GM18508 (cell line): ENCODE measurements at regions not wholly inside any gene's neighbourhood (a gene's known extent, or its start where the extent isn't known, plus 50 kb on each side); places are given as distances from the start of the nearest gene placed in this dataset.

Source experiments
- ATAC-seq: cut with Tn5 transposase; IDR thresholded peaks from one replicate; pipeline ENCODE4 v1.9.1; 2021; ENCODE audit warnings: moderate number of reproducible peaks; ENCODE audit not compliant: insufficient read depth, unreplicated experiment

GRCh38 chr2:150417278-150417677, 70.2 kb downstream of the RND3 start:
- no peak for ATAC-seq

DNA sequence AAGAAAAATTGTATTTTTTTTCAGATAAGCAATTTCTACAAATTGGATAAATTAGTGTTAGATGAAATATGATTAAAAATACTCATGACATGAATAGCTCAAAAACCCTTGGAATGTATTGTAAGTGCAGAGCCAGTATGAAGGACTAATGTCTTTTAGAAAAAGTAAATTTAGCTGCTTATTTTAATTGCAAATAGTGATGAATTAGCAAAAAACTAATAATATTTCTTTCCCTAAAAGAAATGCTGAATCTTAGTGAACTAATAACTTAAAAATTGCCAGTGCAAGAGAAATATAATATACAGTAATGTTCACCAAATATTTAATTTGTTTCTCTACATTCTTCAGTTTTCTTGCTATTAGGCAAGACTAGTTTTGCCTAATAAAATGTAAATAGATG, 72.4 kb downstream of the RND3 start:
- ATAC-seq, result no peak

GRCh38 chr2:150413910-150414309, 73.6 kb downstream of the RND3 start:
- ATAC-seq, result no peak

- no peak for ATAC-seq
Observed at GRCh38 chr2:150413366-150413765, 74.1 kb downstream of the RND3 start.

- ATAC-seq, result no peak
Observed at GRCh38 chr2:150410809-150411208, 76.7 kb downstream of the RND3 start.

- ATAC-seq, result no peak
Observed at GRCh38 chr2:150409196-150409595, 78.3 kb downstream of the RND3 start.

DNA sequence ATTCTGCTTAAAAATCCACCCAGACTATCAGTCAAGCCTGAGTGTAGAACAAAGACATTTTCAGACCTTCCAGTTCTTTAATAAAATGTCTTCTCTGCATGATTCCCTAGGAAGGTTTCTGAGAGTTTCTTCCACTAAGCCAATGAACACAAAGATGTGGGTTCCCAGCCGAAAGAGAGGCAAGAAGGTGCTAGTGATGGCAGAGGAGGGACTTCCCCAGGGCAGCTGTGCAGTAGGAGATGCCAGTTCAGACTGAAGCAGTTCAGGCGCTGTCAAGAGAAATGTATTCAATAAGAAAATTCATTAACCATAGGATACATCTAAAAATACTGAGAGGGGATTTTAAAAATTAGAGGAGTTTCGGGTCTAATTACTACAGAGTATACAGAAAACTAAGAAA, 83.3 kb downstream of the RND3 start:
- no peak for ATAC-seq

DNA sequence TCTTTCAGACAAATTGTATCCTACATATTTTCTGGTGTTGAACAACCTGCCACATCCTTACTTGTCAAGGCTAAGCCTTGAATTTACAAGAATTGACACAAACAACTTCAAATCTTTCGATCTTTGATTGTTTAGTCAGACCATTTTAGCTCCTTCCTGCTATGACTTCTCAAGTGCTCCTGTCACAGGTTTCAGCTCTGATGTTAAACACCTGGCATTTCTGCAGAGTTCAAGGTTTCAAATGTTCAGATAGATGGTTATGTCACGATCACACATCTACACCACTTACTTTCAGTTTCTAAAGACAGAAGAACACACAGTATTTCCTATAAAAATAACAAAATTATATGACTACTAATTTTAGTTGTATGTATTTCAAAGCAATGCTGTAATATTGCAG, 84.0 kb downstream of the RND3 start:
- peak; percentile 92 for ATAC-seq

GRCh38 chr2:150402953-150403352, 84.5 kb downstream of the RND3 start:
- no peak for ATAC-seq

DNA sequence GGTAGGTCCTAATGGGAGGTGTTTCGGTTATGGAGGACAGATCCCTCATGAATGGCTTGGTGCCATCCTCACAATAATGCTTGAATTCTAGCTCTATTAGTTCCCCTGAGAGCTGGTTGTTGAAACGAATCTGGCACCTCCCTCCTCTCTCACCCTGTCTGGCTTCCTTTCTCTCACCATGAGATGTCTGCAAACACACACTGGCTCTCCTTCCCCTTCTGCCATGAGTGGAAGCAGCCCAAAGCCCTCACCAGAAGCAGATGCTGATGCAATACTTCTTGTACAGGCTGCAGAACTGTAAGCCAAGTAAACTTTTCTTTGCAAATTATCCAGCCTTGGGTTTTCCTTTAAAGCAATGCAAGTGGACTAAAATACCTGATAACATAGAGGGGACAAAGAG, 86.6 kb downstream of the RND3 start:
- ATAC-seq, result no peak

GRCh38 chr2:150392614-150393013, 94.9 kb downstream of the RND3 start:
- ATAC-seq, result no peak

GRCh38 chr2:150391779-150392178, 95.7 kb downstream of the RND3 start:
- no peak for ATAC-seq

- ATAC-seq, result no peak
Observed at GRCh38 chr2:150389447-150389846, 98.0 kb downstream of the RND3 start.

GRCh38 chr2:150388289-150388625, 99.2 kb downstream of the RND3 start:
- ATAC-seq, result no peak

GRCh38 chr2:150387586-150388288, 99.7 kb downstream of the RND3 start:
- ATAC-seq, result no peak

GRCh38 chr2:150385211-150385610, 102.3 kb downstream of the RND3 start:
- ATAC-seq, result no peak

GRCh38 chr2:150383587-150383986, 103.9 kb downstream of the RND3 start:
- no peak for ATAC-seq

- ATAC-seq, result no peak
Observed at GRCh38 chr2:150379166-150379565, 108.3 kb downstream of the RND3 start.

DNA sequence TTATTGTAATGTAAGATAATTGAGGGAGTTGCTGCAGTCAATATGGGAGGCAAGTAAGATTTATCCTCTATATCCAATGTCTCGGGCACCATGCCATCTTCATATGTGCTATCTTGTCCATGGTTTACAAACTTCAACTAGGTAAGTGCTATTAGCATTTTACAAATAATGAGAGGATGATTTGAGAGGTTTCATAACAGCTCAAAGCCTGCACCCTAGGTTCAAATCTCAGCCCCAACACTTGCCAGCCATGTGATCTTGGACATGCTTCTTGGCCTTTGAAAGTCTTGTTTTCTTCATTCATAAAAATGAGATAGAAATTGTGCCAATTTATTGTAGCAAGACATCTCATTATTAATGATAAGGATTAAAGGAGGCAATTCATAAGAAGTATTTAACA, 108.8 kb downstream of the RND3 start:
- ATAC-seq, result no peak

- no peak for ATAC-seq
Observed at GRCh38 chr2:150376553-150377335, 110.7 kb downstream of the RND3 start.

- no peak for ATAC-seq
Observed at GRCh38 chr2:150375333-150375732, 112.1 kb downstream of the RND3 start.

DNA sequence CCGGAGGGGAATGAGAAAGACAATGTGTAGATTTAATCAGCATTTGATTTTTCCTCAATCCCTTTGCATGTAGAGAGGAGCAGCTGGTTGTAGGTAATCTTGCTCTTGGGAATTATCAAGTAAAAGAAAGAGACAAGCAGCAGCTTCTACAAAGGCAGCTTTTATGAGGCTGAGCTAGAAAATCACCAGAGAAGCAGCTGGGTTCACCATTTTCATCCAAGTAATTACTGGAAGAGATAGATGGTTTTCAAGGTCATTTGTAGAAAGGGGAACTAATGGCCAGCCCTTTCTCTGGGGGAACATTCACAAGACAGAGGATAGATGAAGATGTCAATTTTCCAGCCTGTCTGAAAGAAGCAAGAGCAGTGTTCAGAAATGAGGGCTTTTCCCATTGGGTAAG, 113.0 kb downstream of the RND3 start:
- no peak for ATAC-seq
